HT-29 (cell line): ENCODE measurements at regions not wholly inside any gene's neighbourhood (a gene's known extent, or its start where the extent isn't known, plus 50 kb on each side); places are given as distances from the start of the nearest gene placed in this dataset.

Experiments used
- DNase-seq: peaks from one replicate; pipeline ENCODE4 v3.0.0-alpha.2; 2015; ENCODE audit warnings: low spot score

GRCh38 chr7:142409471-142409870 is 151.6 kb upstream of the PRSS58 start:
- DNase-seq = no peak

- DNase-seq = no peak
Observed at GRCh38 chr7:142408794-142409193, 150.9 kb upstream of the PRSS58 start.

- no peak for DNase-seq
Observed at GRCh38 chr7:142407939-142408570, 150.2 kb upstream of the PRSS58 start.

GRCh38 chr7:142405122-142405765 is 147.4 kb upstream of the PRSS58 start:
- DNase-seq = no peak

GRCh38 chr7:142401951-142402350 is 144.1 kb upstream of the PRSS58 start:
- no peak for DNase-seq

GRCh38 chr7:142400042-142400533 is 142.2 kb upstream of the PRSS58 start:
- DNase-seq = no peak

GRCh38 chr7:142391191-142391992 is 133.5 kb upstream of the PRSS58 start:
- DNase-seq = peak; percentile 25

- DNase-seq = no peak
Observed at GRCh38 chr7:142389544-142389943, 131.7 kb upstream of the PRSS58 start.

GRCh38 chr7:142385491-142386340 is 127.9 kb upstream of the PRSS58 start:
- DNase-seq = peak; percentile 89

- no peak for DNase-seq
Observed at GRCh38 chr7:142384493-142384922, 126.7 kb upstream of the PRSS58 start.

GRCh38 chr7:142383841-142384492 is 126.1 kb upstream of the PRSS58 start:
- no peak for DNase-seq

- DNase-seq = no peak
Observed at GRCh38 chr7:142381727-142382390, 124.0 kb upstream of the PRSS58 start.

GRCh38 chr7:142380069-142380468 is 122.2 kb upstream of the PRSS58 start:
- no peak for DNase-seq

GRCh38 chr7:142379201-142379885 is 121.5 kb upstream of the PRSS58 start:
- DNase-seq = no peak

GRCh38 chr7:142377567-142377966 is 119.7 kb upstream of the PRSS58 start:
- DNase-seq = no peak

GRCh38 chr7:142376356-142376997 is 118.6 kb upstream of the PRSS58 start:
- DNase-seq = no peak

- peak; percentile 29 for DNase-seq
Observed at GRCh38 chr7:142375710-142376313, 118.0 kb upstream of the PRSS58 start.

- DNase-seq = no peak
Observed at GRCh38 chr7:142372727-142373126, 114.9 kb upstream of the PRSS58 start.
